ENCODE measurements at regions not wholly inside any gene's neighbourhood (a gene's known extent, or its start where the extent isn't known, plus 50 kb on each side); places are given as distances from the start of the nearest gene placed in this dataset.

DNA sequence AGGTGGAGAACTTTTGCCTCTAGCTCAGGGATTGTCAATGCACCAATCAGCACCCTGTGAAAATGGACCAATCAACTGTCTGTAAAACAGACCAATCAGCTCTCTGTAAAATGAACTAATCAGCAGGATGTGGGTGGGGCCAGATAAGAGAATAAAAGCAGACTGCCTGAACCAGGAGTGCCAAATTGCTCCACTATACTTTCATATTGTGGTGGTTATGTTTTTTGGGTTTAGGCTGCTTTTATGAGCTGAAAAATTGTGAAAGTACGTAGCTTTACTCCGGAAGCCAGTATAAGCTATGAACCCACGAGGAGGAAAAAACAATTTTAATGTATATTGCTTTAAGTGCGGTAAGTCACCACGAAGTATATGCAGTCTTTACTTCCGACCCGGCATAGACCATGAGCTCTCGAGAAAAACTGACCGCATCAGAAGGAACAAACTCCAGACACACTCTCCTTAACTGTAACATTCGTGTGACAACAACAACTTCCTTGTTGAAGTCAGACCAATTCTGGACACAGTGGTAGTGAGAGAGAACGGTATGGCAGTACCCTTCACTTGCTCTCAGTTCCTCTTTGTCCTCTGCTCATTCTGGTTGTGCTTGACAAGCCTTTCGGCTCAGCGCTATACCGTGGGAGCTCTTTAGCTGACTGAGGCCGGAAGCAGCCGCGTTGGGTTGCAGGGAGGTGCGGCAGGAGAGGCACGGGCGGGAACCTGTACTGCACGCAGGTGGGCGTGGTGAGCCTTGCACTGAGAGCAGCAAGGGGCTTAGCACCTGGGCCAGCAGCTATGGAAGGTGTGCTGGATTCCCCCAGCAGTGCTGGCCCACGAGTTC lies 81.9 kb upstream of the E2F3 start:
- peaks cover 6 to 11% (median 7%) of the 10 kb centered on the region in 3 donors for H3K27me3 Mint-ChIP-seq (ENCODE audit: low read depth in 3 of 3)
- H3K36me3 Mint-ChIP-seq: no peaks in the 10 kb centered on the region
- no peaks in the 10 kb centered on the region for H3K9me3 Mint-ChIP-seq
- peaks cover 19 to 20% of the 10 kb centered on the region in 2 donors for H3K4me1 Mint-ChIP-seq
- H3K4me3 Mint-ChIP-seq: peak overlapping the region; percentile 90 to 97 (median 94)
- H3K27ac Mint-ChIP-seq: peak overlapping the region; percentile 95 to 99 (median 98)
- peak; percentile 73 to 82 (median 78) for DNase-seq

DNA sequence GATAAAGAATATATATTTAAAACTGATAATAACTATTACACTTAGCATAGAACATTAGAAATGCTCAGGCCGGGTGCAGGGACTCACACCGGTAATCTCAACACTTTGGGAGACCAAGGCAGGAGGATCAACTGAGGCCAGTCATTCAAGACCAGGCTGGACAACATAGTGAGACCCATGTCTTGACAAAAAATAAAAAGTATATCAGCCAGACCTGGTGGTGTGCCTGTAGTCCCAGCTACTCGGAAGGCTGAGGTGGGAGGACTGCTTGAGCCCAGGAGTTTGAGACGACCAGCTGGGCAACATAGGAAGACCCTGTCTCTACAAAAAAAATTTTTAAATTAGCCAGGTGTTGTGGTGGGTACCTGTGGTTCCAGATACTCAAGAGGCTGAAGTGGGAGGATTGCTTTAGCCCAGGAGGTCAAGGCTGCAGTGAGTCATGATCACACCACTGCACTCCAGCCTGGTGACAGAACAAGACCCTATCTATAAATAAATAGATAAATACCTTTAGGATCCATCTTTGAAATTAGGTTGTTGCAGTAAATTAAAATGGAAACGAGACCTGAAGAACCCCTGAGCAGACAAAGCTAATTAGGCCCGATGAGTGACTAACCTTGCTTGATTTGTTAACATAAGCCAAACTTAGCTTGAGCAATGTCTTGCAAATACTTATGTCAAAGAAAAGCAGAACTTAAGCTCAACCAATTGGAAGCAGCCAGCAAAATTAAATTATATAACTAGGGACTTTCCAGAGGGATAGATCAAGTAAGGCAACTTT lies 75.8 kb upstream of the E2F3 start:
- peaks cover 0 to 3% (median 0%) of the 10 kb centered on the region in 3 donors for H3K27me3 Mint-ChIP-seq (ENCODE audit: low read depth in 3 of 3)
- DNase-seq: no peak
- no peaks in the 10 kb centered on the region for H3K9me3 Mint-ChIP-seq
- peak overlapping the region in 1 of 6 donors; percentile 17 for H3K27ac Mint-ChIP-seq
- H3K4me1 Mint-ChIP-seq: peaks cover under 1 to 3% of the 10 kb centered on the region in 2 donors
- H3K4me3 Mint-ChIP-seq: no peak overlapping the region
- peaks cover 0 to 4% (median 0%) of the 10 kb centered on the region in 3 donors for H3K36me3 Mint-ChIP-seq

DNA sequence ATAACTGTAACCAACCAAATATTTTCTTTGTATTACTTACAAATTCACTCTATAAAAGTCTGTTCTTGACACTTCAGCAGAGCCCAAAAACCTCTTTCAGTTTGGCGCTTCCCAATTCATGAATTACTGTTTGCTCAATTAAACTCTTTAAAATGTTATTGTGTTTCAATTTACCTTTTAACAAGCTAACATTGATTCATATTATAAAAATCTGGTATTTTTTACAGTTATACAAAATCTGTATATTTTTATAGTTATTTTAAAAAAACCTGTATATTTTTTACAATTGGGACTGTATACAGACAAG lies 75.3 kb upstream of the E2F3 start:
- peak overlapping the region in 1 of 6 donors; percentile 17 for H3K27ac Mint-ChIP-seq
- no peak overlapping the region for H3K4me3 Mint-ChIP-seq
- H3K9me3 Mint-ChIP-seq: no peaks in the 10 kb centered on the region
- H3K4me1 Mint-ChIP-seq: peaks cover 0 to 3% of the 10 kb centered on the region in 2 donors
- H3K36me3 Mint-ChIP-seq: peaks cover 0 to 4% (median 0%) of the 10 kb centered on the region in 3 donors
- H3K27me3 Mint-ChIP-seq (ENCODE audit: low read depth in 3 of 3): peaks cover 0 to 3% (median 0%) of the 10 kb centered on the region in 3 donors
- DNase-seq: no peak

DNA sequence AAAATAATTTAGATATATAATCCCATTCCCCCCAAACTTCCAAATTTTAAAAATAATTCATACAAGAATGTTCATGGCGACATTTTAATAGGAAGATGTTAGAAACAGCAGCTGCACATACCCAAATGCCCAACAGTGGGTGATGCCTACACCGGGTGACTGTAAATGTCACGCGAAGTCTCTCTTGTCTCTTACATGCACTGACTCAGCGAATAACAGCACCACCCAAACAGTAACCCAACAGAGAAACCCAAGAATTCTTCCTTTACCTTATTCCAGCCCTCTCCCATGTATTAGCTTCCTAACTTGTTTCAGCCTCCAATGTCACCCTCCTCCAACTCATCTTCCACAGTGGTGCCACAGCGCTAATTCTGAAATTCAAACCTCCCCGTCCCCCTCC lies 74.5 kb upstream of the E2F3 start:
- Mint-ChIP-seq H3K36me3 (peaks cover 0 to 4% (median 0%) of the 10 kb centered on the region in 3 donors), H3K27ac (no peak overlapping the region), H3K4me3 (no peak overlapping the region), H3K9me3 (no peaks in the 10 kb centered on the region), H3K4me1 (peaks cover 0 to 6% of the 10 kb centered on the region in 2 donors), H3K27me3 (ENCODE audit: low read depth in 3 of 3) (peaks cover 0 to 3% (median 0%) of the 10 kb centered on the region in 3 donors)
- DNase-seq: no peak

DNA sequence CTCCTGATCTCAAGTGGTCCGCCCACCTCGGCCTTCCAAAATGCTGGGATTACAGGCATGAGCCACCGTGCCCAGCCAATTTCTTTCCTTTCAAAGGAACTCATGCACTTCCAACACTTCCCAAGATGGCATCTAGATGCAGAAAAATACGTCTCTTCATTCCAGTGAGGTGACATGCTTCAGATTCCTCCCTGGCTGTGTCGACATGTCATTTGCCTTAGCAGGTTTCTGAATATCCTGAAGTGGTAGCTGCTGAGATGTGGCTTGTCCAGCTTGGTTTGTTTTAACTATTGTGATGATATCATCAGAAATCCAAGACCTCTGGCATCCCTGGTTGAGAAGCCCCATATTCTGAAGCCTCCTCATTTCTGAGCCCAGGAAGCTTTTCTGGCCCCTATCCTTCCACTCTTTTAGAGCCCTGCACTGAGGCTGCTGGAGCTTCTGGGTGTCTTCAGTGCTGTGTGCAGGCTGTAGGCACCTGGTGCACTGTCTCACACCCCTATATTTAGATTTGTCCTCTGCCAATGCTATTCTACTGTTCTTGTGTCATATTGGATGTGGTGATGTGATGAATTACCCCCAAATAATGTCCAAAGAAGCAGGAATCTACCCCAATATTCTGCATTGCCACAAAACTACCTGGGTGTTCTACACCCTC lies 73.3 kb upstream of the E2F3 start:
- no peaks in the 10 kb centered on the region for H3K9me3 Mint-ChIP-seq
- no peak overlapping the region for H3K4me3 Mint-ChIP-seq
- no peak for DNase-seq
- H3K27me3 Mint-ChIP-seq (ENCODE audit: low read depth in 3 of 3): peaks cover 0 to 5% (median 0%) of the 10 kb centered on the region in 3 donors
- H3K4me1 Mint-ChIP-seq: peaks cover 0 to 6% of the 10 kb centered on the region in 2 donors
- H3K27ac Mint-ChIP-seq: no peak overlapping the region
- peaks cover 0 to 4% (median 0%) of the 10 kb centered on the region in 3 donors for H3K36me3 Mint-ChIP-seq

DNA sequence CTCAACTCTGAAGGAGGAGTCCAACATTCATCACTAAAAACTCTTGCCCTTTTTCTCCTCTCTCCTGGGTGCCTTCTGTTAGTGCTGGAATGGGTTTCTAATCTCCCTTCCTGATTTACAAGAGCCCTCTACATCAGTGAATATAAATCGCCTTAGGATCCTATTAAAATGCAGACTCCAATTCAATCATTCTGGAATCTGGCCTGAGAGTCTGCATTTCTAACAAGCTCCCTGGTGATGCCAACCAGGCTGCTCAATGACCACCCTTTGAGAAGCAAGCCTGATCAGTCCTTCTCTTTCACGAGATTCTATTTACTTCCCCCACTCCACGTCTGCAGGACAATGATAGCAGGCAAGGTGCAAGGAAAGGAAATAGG lies 72.8 kb upstream of the E2F3 start:
- no peak for DNase-seq
- H3K27me3 Mint-ChIP-seq (ENCODE audit: low read depth in 3 of 3): peaks cover 0 to 5% (median 0%) of the 10 kb centered on the region in 3 donors
- peaks cover 0 to 6% of the 10 kb centered on the region in 2 donors for H3K4me1 Mint-ChIP-seq

GRCh38 chr6:20331042-20331441 lies 70.6 kb upstream of the E2F3 start:
- peaks cover 0 to 4% (median 0%) of the 10 kb centered on the region in 3 donors for H3K36me3 Mint-ChIP-seq
- DNase-seq: no peak
- peaks cover 0 to 8% (median 0%) of the 10 kb centered on the region in 3 donors for H3K27me3 Mint-ChIP-seq (ENCODE audit: low read depth in 3 of 3)
- no peaks in the 10 kb centered on the region for H3K9me3 Mint-ChIP-seq
- no peak overlapping the region for H3K27ac Mint-ChIP-seq
- no peak overlapping the region for H3K4me3 Mint-ChIP-seq
- H3K4me1 Mint-ChIP-seq: peaks cover 6 to 16% of the 10 kb centered on the region in 2 donors

More for the DNA sequence above, 72.8 kb upstream of the E2F3 start:
- Mint-ChIP-seq H3K4me3 (no peak overlapping the region), H3K36me3 (peaks cover 0 to 4% (median 0%) of the 10 kb centered on the region in 3 donors), H3K27ac (no peak overlapping the region), H3K9me3 (no peaks in the 10 kb centered on the region)

DNA sequence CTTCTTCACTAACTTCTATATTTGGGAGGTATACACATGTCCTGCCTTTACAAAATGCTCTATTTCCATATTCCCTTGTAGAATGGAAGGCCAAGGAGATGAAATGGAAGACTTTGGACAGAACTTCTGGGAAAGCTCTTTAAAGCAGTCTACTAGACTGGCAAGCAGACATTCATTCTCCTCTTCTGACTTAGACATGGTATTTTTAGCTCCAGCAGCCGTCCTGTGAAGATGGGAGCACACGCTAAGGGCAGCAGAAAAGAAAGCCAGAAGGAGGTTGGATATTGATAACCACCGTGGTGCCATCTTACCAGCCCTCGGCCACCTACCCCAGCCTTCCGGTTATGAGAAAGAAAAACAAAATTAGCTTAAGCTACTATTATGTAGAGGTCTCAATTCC lies 70.1 kb upstream of the E2F3 start:
- DNase-seq: no peak
- H3K36me3 Mint-ChIP-seq: peaks cover 0 to 4% (median 0%) of the 10 kb centered on the region in 3 donors
- H3K4me1 Mint-ChIP-seq: peaks cover 11 to 22% of the 10 kb centered on the region in 2 donors
- no peak overlapping the region for H3K27ac Mint-ChIP-seq
- H3K4me3 Mint-ChIP-seq: no peak overlapping the region
- peaks cover 0 to 8% (median 2%) of the 10 kb centered on the region in 3 donors for H3K27me3 Mint-ChIP-seq (ENCODE audit: low read depth in 3 of 3)
- no peaks in the 10 kb centered on the region for H3K9me3 Mint-ChIP-seq

- H3K27ac Mint-ChIP-seq: no peak overlapping the region
- H3K36me3 Mint-ChIP-seq: peaks cover 0 to 2% (median 0%) of the 10 kb centered on the region in 3 donors
- H3K4me1 Mint-ChIP-seq: peaks cover 13 to 26% of the 10 kb centered on the region in 2 donors
- peaks cover 0 to 8% (median 2%) of the 10 kb centered on the region in 3 donors for H3K27me3 Mint-ChIP-seq (ENCODE audit: low read depth in 3 of 3)
- H3K4me3 Mint-ChIP-seq: no peak overlapping the region
- no peaks in the 10 kb centered on the region for H3K9me3 Mint-ChIP-seq
- no peak for DNase-seq
Observed at GRCh38 chr6:20332441-20333006, 69.2 kb upstream of the E2F3 start.

DNA sequence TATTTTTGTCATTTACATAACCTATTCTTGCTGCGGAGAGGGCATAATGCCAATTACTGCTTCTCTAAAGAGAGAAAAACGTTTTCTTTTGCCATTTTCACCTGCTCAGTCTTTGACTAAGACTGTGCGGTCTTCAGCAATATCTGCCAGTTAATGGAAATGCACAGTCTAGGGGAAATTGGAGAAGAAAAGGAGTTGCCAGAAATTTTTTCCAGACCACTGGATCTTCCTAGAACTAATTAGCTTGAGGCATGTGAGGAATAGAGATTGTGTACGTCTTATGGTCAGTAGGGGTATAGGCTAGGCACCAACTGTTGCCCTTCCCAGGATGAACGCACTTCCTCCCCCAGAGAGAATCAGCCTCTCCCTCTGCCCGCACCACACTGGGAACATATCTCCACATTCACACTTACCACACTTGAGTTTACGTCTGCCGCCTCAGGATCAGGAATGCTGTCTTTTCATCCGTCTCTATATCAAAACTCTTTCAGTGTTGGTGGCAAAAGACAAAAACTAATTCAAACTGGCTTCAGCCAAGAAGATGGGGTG lies 67.9 kb upstream of the E2F3 start:
- Mint-ChIP-seq H3K4me3 (no peak overlapping the region), H3K4me1 (peaks cover 13 to 26% of the 10 kb centered on the region in 2 donors), H3K9me3 (no peaks in the 10 kb centered on the region), H3K27me3 (ENCODE audit: low read depth in 3 of 3) (peaks cover 0 to 8% (median 2%) of the 10 kb centered on the region in 3 donors), H3K36me3 (no peaks in the 10 kb centered on the region), H3K27ac (no peak overlapping the region)
- DNase-seq: no peak

DNA sequence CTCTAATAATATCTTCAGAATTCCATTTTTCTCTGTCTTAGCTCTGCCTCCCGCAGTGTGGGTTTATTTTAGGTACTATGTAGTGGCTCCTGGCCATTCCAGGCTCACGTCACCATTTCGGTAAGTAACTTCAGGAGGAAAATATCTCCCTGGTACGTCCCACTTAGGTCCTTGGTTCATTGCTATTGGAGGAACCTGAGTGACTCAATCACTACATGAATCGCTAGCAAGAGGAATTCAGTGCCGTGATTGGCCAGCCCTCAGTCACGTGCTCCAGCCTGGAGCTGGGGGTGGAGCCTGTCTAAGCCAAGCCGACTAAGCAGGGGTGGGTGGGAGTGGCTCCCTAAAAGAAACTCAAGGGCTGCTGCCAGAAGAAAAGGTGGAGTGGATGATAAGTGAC lies 67.3 kb upstream of the E2F3 start:
- Mint-ChIP-seq H3K4me3 (no peak overlapping the region), H3K4me1 (peaks cover 13 to 26% of the 10 kb centered on the region in 2 donors), H3K9me3 (no peaks in the 10 kb centered on the region), H3K27ac (no peak overlapping the region), H3K36me3 (peaks cover 0 to 3% (median 0%) of the 10 kb centered on the region in 3 donors), H3K27me3 (ENCODE audit: low read depth in 3 of 3) (peaks cover 0 to 8% (median 2%) of the 10 kb centered on the region in 3 donors)
- no peak for DNase-seq

GRCh38 chr6:20334962-20335361 lies 66.7 kb upstream of the E2F3 start:
- Mint-ChIP-seq H3K27ac (peak overlapping the region in 1 of 6 donors; percentile 18), H3K4me1 (peaks cover 13 to 26% of the 10 kb centered on the region in 2 donors), H3K9me3 (peaks cover 0 to 2% (median 0%) of the 10 kb centered on the region in 6 donors), H3K27me3 (ENCODE audit: low read depth in 3 of 3) (peaks cover 0 to 8% (median 2%) of the 10 kb centered on the region in 3 donors), H3K4me3 (peak overlapping the region in 1 of 5 donors; percentile 3), H3K36me3 (peaks cover 0 to 3% (median 0%) of the 10 kb centered on the region in 3 donors)
- no peak for DNase-seq

GRCh38 chr6:20335872-20336271 lies 65.8 kb upstream of the E2F3 start:
- Mint-ChIP-seq H3K27ac (peak overlapping the region; percentile 9 to 83 (median 70)), H3K9me3 (peaks cover 0 to 2% (median 0%) of the 10 kb centered on the region in 6 donors), H3K4me1 (peaks cover 13 to 26% of the 10 kb centered on the region in 2 donors), H3K27me3 (ENCODE audit: low read depth in 3 of 3) (peaks cover 0 to 5% (median 2%) of the 10 kb centered on the region in 3 donors), H3K4me3 (peak overlapping the region; percentile 71 to 93 (median 76)), H3K36me3 (peaks cover 0 to 3% (median 0%) of the 10 kb centered on the region in 3 donors)
- peak in 2 of 3 donors; percentile 6 to 18 for DNase-seq

All from immature natural killer cell (primary cell).